IMR-90 (cell line): ENCODE measurements at regions not wholly inside any gene's neighbourhood (a gene's known extent, or its start where the extent isn't known, plus 50 kb on each side); places are given as distances from the start of the nearest gene placed in this dataset.

ENCODE experiments used
- ATAC-seq: fragments of 200-7000 bp; cut with Tn5 transposase; 2 replicates; pipeline ENCODE4 v1.9.1; 2020; ENCODE audit warnings: low read depth, mild to moderate bottlenecking, moderate library complexity
- BruUV-seq: library from RNA; stranded (reverse); fragments of 400-500 nt; replicated peaks from 2 replicates; lab custom pipeline; 2021; lab: Mats Ljungman, UMichigan
- CTCF ChIA-PET: fragments of 300-600 bp; formaldehyde crosslinking; extraction: SDS; loops from one replicate; lab custom pipeline; 2021; ENCODE audit warnings: antibody characterized with exemption; lab: Yijun Ruan, JAX
- POLR2A ChIA-PET: fragments of 300-600 bp; sonication (Branson Sonifier 250); formaldehyde crosslinking; loops from one replicate; lab custom pipeline; 2022; ENCODE audit warnings: antibody characterized with exemption; ENCODE audit not compliant: unreplicated experiment; lab: Charles Lee
- DNase-seq: peaks from one replicate; pipeline ENCODE4 v3.0.0; 2013
- H2AFZ ChIP-seq: replicated peaks from 2 replicates; pipeline ENCODE3; 2013; ENCODE audit warnings: low read length, mild to moderate bottlenecking; ENCODE audit not compliant: poor library complexity
- H2AK5ac ChIP-seq: 2 replicates; pipeline ENCODE4 v1.6.1; 2013; ENCODE audit warnings: low read depth, low read length, inconsistent platforms
- H2AK9ac ChIP-seq: replicated peaks from 2 replicates; pipeline ENCODE3; 2013; ENCODE audit warnings: mild to moderate bottlenecking, low read depth, low read length, moderate library complexity; ENCODE audit not compliant: poor library complexity
- H2BK120ac ChIP-seq: 2 replicates; pipeline ENCODE4 v1.6.1; 2013; ENCODE audit warnings: low read depth, low read length, inconsistent platforms
- H2BK15ac ChIP-seq: 3 replicates; pipeline ENCODE4 v1.6.1; 2013; ENCODE audit warnings: low read depth, low read length, inconsistent platforms
- H2BK20ac ChIP-seq: 2 replicates; pipeline ENCODE4 v1.6.1; 2013; ENCODE audit warnings: low read depth, mild to moderate bottlenecking, inconsistent platforms, low read length, moderate library complexity
- H2BK5ac ChIP-seq: 2 replicates; pipeline ENCODE4 v1.6.1; 2013; ENCODE audit warnings: mild to moderate bottlenecking, low read depth, low read length, inconsistent platforms; ENCODE audit not compliant: poor library complexity, severe bottlenecking
- H3K14ac ChIP-seq: replicated peaks from 2 replicates; pipeline ENCODE4 v1.6.1; 2013; ENCODE audit warnings: low read depth, low read length, inconsistent platforms
- H3K18ac ChIP-seq: 2 replicates; pipeline ENCODE4 v1.6.1; 2013; ENCODE audit warnings: low read depth, low read length, control low read depth
- H3K23ac ChIP-seq: 2 replicates; pipeline ENCODE4 v1.6.1; 2013; ENCODE audit warnings: low read depth, low read length, inconsistent platforms
- H3K27ac ChIP-seq: 2 replicates; pipeline ENCODE4 v1.5.1; 2013; ENCODE audit warnings: mild to moderate bottlenecking, control low read depth, low read length; ENCODE audit not compliant: insufficient read depth
- H3K27me3 ChIP-seq: 2 replicates; pipeline ENCODE4 v1.6.1; 2013; ENCODE audit warnings: low read length; ENCODE audit not compliant: control insufficient read depth, insufficient read depth
- H3K36me3 ChIP-seq: 2 replicates; pipeline ENCODE4 v1.6.1; 2013; ENCODE audit warnings: low read length, mixed read lengths; ENCODE audit not compliant: control insufficient read depth, insufficient read depth
- H3K4ac ChIP-seq: 2 replicates; pipeline ENCODE4 v1.6.1; 2013; ENCODE audit warnings: low read depth, low read length, inconsistent platforms
- H3K4me1 ChIP-seq: 2 replicates; pipeline ENCODE4 v1.6.1; 2013; ENCODE audit warnings: low read length, mixed read lengths; ENCODE audit not compliant: control insufficient read depth, insufficient read depth
- H3K4me2 ChIP-seq: 2 replicates; pipeline ENCODE4 v1.6.1; 2013; ENCODE audit warnings: low read depth, mild to moderate bottlenecking, control low read depth, low read length, moderate library complexity
- H3K4me3 ChIP-seq: 2 replicates; pipeline ENCODE4 v1.5.1; 2013; ENCODE audit warnings: low read depth, mild to moderate bottlenecking, control low read depth, low read length, moderate library complexity; ENCODE audit not compliant: insufficient read depth
- H3K56ac ChIP-seq: 2 replicates; pipeline ENCODE4 v1.6.1; 2013; ENCODE audit warnings: low read length, inconsistent platforms; ENCODE audit not compliant: insufficient read depth; ENCODE audit errors: extremely low read depth
- H3K79me1 ChIP-seq, 2 experiments: 2 replicates each; pipeline ENCODE4 v1.6.1; 2013; ENCODE audit warnings: low read length in 2 of 2, inconsistent platforms in 1 of 2, low read depth in 1 of 2
- H3K9ac ChIP-seq: 2 replicates; pipeline ENCODE4 v1.6.1; 2013; ENCODE audit warnings: low read depth, low read length, control low read depth
- H3K9me1 ChIP-seq: 2 replicates; pipeline ENCODE4 v1.6.1; 2013; ENCODE audit warnings: low read length, inconsistent platforms; ENCODE audit not compliant: insufficient read depth
- H3K9me3 ChIP-seq: 2 replicates; pipeline ENCODE4 v1.6.1; 2013; ENCODE audit warnings: low read length; ENCODE audit not compliant: control insufficient read depth, insufficient read depth
- H4K20me1 ChIP-seq: 2 replicates; pipeline ENCODE4 v1.6.1; 2013; ENCODE audit warnings: low read length, inconsistent platforms; ENCODE audit not compliant: insufficient read depth
- H4K5ac ChIP-seq: 2 replicates; pipeline ENCODE4 v1.6.1; 2013; ENCODE audit warnings: mild to moderate bottlenecking, low read depth, low read length, control low read depth
- H4K8ac ChIP-seq, 2 experiments: 2 replicates each; pipeline ENCODE4 v1.6.1; 2013; ENCODE audit warnings: low read depth in 2 of 2, low read length in 2 of 2, control low read depth in 1 of 2, inconsistent platforms in 1 of 2
- H4K91ac ChIP-seq: 2 replicates; pipeline ENCODE4 v1.6.1; 2013; ENCODE audit warnings: low read depth, low read length, inconsistent platforms; ENCODE audit not compliant: insufficient read depth
- BHLHE40 ChIP-seq: fragments of 150-350 bp; IDR thresholded peaks from 2 replicates; pipeline ENCODE4 v1.6.1; 2016; ENCODE audit warnings: mild to moderate bottlenecking, low read depth, low read length
- FOS ChIP-seq: fragments of 150-350 bp; IDR thresholded peaks from 2 replicates; pipeline ENCODE4 v1.6.1; 2016; ENCODE audit warnings: low read depth, low read length
- MAFK ChIP-seq: IDR thresholded peaks from 2 replicates; pipeline ENCODE4 v1.6.1; 2012; ENCODE audit warnings: low read depth, low read length, improper control_type of control experiment
- MAZ ChIP-seq: IDR thresholded peaks from 2 replicates; pipeline ENCODE4 v1.6.1; 2012; ENCODE audit warnings: low read depth, mild to moderate bottlenecking, low read length, improper control_type of control experiment, moderate library complexity, borderline replicate concordance
- MXI1 ChIP-seq: IDR thresholded peaks from 2 replicates; pipeline ENCODE4 v1.6.1; 2012; ENCODE audit warnings: low read depth, mild to moderate bottlenecking, low read length, moderate library complexity, borderline replicate concordance
- NFE2L2 ChIP-seq: fragments of 150-350 bp; IDR thresholded peaks from 2 replicates; pipeline ENCODE4 v1.6.1; 2016; ENCODE audit warnings: low read depth, mild to moderate bottlenecking, low read length
- POLR2A ChIP-seq: IDR thresholded peaks from 2 replicates; pipeline ENCODE4 v1.6.1; 2012; ENCODE audit warnings: mild to moderate bottlenecking, low read depth, low read length
- RAD21 ChIP-seq: IDR thresholded peaks from 2 replicates; pipeline ENCODE4 v1.6.1; 2012; ENCODE audit warnings: low read length, improper control_type of control experiment
- SMC3 ChIP-seq: fragments of 150-350 bp; IDR thresholded peaks from 2 replicates; pipeline ENCODE4 v1.6.1; 2016; ENCODE audit warnings: low read depth, mild to moderate bottlenecking, antibody characterized with exemption, low read length, moderate library complexity
- WGBS, 2 experiments: methylation state at CpG; one replicate each; pipeline versions ENCODE4 v1.1.5 to v1.1.7; 2013; ENCODE audit warnings: missing lambda C conversion rate in 2 of 2; ENCODE audit not compliant: insufficient read length in 1 of 2; ENCODE audit errors: extremely low coverage in 2 of 2; 5-methylcytosine and 5-hydroxymethylcytosine counted together
- dilution Hi-C: fragments of 300-500 bp; cut with HindIII; formaldehyde crosslinking; loops from one replicate; pipeline ENCODE4 v1.14.3; 2018; ENCODE audit warnings: low sequenced_read_pairs; ENCODE audit not compliant: unreplicated experiment
- in situ Hi-C: fragments of 300-500 bp; cut with MboI; formaldehyde crosslinking; loops from 3 replicates; pipeline ENCODE4 v1.14.3; 2019; ENCODE audit warnings: low sequenced_read_pairs, inconsistent platforms, mixed read lengths
- intact Hi-C: fragments of 100-400 bp; cut with micrococcal nuclease; formaldehyde crosslinking; loops from 2 replicates; pipeline ENCODE4 v1.10.0; 2022
- TF ChIP-seq, protein P1 (sequence below): fragments of 150-350 bp; IDR thresholded peaks from 2 replicates; pipeline ENCODE4 v1.6.1; 2016; ENCODE audit warnings: low read depth, mild to moderate bottlenecking, low read length, moderate library complexity, borderline replicate concordance

DNA sequence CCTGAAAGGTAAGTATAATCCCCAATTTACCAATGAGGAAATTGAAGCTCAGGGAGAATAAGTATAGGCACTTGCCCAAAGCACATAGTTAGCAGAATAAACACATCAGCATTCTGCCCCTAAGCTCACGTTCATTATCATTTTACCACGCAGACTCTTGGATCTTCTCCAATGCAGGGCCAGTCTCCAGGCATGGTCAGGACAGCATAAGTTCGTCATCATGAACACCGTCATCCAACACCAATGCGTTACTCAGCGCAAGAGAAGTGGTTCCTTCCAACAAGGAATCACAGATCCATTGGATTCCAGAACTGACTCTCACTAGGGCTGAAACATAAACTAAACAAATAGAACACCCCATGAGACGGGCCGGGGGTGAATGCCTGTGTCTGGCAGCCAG is 86.5 kb upstream of the GPM6B start:
- peak; percentile 76 for ATAC-seq
- no peak overlapping the region for H4K5ac ChIP-seq
- no peak overlapping the region for H3K14ac ChIP-seq
- no peaks in the 10 kb centered on the region for H3K36me3 ChIP-seq
- peak overlapping the region; percentile 73 for H2AFZ ChIP-seq
- DNase-seq, result peak; percentile 96
- no peak overlapping the region for H4K91ac ChIP-seq
- H2BK5ac ChIP-seq, result peak overlapping the region; percentile 69
- H4K20me1 ChIP-seq, result no peaks in the 10 kb centered on the region
- H2AK9ac ChIP-seq, result peak overlapping the region; percentile 17
- in situ Hi-C loops, result no loop called here
- H2BK120ac ChIP-seq, result peak overlapping the region; percentile 36; the same call in 1 of the 2 replicates
- H3K18ac ChIP-seq, result no peak overlapping the region
- intact Hi-C loops, result no loop called here
- H3K56ac ChIP-seq, result no peak overlapping the region
- ChIA-PET CTCF (no interaction called here), POLR2A (no interaction called here)
- H4K8ac ChIP-seq, result peak overlapping the region in 1 of 2 experiments; percentile 20; a peak in 1 of 4 replicates
- peaks cover 2% of the 10 kb centered on the region; the same call in 1 of the 2 replicates for H3K4me1 ChIP-seq
- no peak overlapping the region for H3K4me2 ChIP-seq
- no peak overlapping the region for H3K27ac ChIP-seq
- H3K9me1 ChIP-seq, result no peaks in the 10 kb centered on the region; the same call in 1 of the 2 replicates
- no peaks in the 10 kb centered on the region; the same call in 1 of the 2 replicates for H3K27me3 ChIP-seq
- TF ChIP-seq MAZ (no peak), FOS (no peak), MXI1 (no peak), BHLHE40 (peak; percentile 74; the same call in 1 of the 2 replicates), NFE2L2 (no peak), POLR2A (no peak), MAFK (0 out of 2 replicates have a peak, but pooled peaks have one; percentile 2), RAD21 (no peak), SMC3 (no peak)
- TF ChIP-seq, protein P1, sequence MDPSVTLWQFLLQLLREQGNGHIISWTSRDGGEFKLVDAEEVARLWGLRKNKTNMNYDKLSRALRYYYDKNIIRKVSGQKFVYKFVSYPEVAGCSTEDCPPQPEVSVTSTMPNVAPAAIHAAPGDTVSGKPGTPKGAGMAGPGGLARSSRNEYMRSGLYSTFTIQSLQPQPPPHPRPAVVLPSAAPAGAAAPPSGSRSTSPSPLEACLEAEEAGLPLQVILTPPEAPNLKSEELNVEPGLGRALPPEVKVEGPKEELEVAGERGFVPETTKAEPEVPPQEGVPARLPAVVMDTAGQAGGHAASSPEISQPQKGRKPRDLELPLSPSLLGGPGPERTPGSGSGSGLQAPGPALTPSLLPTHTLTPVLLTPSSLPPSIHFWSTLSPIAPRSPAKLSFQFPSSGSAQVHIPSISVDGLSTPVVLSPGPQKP, result no peak
- H3K9me3 ChIP-seq, result no peaks in the 10 kb centered on the region
- H2BK15ac ChIP-seq, result no peak overlapping the region
- WGBS, 2 experiments, result no CpG with 5 or more reads among the region's 8 CpGs
- H3K23ac ChIP-seq, result no peak overlapping the region; the same call in 1 of the 2 replicates
- no peak overlapping the region; the same call in 1 of the 2 replicates for H3K4ac ChIP-seq
- no TSS peak for BruUV-seq
- H3K79me1 ChIP-seq, result no peaks in the 10 kb centered on the region
- dilution Hi-C loops, result no loop called here
- H3K9ac ChIP-seq, result no peak overlapping the region
- H2BK20ac ChIP-seq, result no peak overlapping the region
- H3K4me3 ChIP-seq, result no peak overlapping the region
- H2AK5ac ChIP-seq, result no peak overlapping the region
